HG02973 (cell line): ENCODE measurements at regions not wholly inside any gene's neighbourhood (a gene's known extent, or its start where the extent isn't known, plus 50 kb on each side); places are given as distances from the start of the nearest gene placed in this dataset.

Experiments used
- ATAC-seq: cut with Tn5 transposase; IDR thresholded peaks from one replicate; pipeline ENCODE4 v1.9.1; 2021; ENCODE audit warnings: moderate library complexity; ENCODE audit not compliant: unreplicated experiment

- ATAC-seq, result no peak
Measured at GRCh38 chr2:120933693-120934573, 198.3 kb downstream of the GLI2 start.

DNA sequence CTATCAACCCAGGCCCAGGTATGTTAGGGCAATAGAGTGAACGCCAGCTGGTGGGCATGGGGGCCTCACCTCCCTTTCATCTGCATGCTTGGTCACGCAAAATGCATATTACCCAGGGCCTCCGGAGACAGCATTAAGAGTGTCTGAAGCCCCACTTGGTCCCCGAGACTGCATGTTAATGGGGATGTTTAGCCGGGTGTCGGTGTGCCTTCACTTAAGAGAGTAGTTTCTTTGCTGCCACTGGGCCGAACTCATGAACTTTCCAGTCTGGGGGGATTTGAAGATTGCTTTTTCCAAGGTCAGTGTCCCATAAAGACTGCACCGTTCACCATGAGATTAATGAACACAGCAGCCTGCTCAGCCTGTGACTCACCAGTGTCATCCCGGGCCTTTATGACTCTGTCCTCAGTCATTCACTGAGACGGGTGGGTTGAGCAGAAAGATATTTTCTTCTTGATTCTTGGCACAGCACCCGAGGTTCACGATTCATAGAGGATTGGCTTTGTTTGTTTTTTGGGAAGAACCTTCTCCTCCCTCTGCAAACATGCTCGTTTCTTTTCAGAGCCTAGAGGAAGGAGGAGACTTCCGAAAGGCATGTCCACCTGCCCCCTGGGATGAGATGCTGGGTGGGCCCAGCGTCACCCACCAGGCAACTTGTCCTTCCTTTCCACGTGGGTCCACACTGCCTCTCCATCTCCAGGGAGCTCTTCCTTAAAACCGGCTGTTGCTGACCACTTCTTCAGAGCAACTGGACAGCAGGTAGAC lies 199.1 kb downstream of the GLI2 start:
- no peak for ATAC-seq

GRCh38 chr2:120935339-120936313 lies 200.0 kb downstream of the GLI2 start:
- ATAC-seq, result no peak

GRCh38 chr2:120936476-120937334 lies 201.0 kb downstream of the GLI2 start:
- ATAC-seq, result no peak

- ATAC-seq, result no peak
Measured at GRCh38 chr2:120937686-120938044, 202.0 kb downstream of the GLI2 start.

- ATAC-seq, result no peak
Measured at GRCh38 chr2:120938045-120938771, 202.5 kb downstream of the GLI2 start.

DNA sequence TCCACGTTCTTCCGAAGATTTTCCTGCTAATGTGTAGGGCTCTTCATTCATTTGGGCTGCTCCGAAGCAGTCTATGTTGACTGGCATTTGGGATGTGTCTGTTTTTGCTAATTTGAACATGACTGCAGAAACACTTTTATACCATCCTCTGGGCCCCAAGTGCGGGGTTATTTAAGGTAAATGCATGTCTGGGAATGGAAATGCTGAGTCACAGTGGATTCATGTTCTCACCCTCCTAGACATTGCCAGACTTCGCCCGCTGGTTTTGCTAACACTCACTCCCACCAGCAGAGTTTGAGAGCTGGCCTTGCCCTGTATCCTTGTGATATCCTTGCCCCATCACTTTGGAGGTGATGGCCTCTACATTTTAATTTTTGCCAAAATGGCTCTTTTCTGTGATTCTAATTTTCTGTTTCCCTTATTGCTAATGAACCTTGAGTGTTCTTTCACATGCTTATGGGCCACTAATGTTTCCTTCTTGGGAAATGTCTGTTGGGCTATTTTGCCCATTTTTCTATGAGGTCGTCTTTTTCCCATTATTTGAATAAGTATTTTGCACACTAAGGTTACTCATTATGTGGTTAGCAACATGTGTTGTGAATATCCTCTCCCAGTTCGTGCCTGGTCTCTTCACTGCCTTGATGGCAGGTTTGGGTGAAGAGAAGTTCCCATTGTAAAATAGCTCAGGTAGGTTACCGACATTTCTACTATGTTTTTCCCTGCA lies 204.1 kb downstream of the GLI2 start:
- ATAC-seq, result no peak

DNA sequence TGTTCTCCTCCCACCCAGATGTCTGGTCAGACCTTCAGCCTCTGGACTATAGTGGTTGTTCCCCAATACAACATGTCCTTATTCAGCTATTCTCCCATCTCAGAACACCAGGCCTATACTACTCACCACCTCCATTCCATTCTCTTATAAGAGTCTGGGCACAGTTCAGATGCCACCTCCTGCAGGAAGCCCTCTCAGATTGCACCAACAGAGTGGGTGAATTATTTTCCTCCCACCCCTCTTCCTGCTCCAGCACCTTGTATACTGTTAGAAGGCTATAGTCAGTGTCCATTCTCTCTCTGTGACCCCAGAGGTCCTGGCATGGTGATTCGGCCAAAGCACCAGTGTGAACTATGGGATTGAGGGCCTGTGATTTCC lies 204.6 kb downstream of the GLI2 start:
- no peak for ATAC-seq

DNA sequence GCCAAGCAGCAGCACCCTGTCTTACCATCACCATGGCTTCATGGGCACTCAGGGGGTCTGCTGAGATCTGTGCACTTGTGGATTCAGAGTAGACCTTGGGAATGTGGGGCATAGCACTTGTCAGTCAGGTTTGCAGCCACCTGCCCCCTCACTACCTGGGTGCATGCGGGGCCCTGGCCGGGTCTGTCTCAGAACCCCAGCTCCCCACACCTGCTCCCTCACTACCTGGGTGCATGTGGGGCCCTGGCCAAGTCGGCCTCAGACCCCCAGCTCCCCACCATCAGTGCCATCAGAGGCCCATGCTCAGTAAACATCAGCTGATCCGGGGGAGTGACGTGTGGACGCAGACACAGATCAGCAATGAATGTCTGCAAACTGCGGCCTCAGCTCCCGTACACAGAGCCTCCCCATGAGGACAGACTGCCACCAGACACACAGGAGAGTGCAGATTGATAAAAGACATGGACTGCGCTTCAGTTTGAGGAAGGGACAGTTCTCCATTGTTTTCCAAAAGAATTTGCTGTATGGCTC lies 205.1 kb downstream of the GLI2 start:
- no peak for ATAC-seq

- ATAC-seq, result no peak
Measured at GRCh38 chr2:120941571-120942120, 206.0 kb downstream of the GLI2 start.

GRCh38 chr2:120942658-120943057 lies 207.0 kb downstream of the GLI2 start:
- no peak for ATAC-seq

DNA sequence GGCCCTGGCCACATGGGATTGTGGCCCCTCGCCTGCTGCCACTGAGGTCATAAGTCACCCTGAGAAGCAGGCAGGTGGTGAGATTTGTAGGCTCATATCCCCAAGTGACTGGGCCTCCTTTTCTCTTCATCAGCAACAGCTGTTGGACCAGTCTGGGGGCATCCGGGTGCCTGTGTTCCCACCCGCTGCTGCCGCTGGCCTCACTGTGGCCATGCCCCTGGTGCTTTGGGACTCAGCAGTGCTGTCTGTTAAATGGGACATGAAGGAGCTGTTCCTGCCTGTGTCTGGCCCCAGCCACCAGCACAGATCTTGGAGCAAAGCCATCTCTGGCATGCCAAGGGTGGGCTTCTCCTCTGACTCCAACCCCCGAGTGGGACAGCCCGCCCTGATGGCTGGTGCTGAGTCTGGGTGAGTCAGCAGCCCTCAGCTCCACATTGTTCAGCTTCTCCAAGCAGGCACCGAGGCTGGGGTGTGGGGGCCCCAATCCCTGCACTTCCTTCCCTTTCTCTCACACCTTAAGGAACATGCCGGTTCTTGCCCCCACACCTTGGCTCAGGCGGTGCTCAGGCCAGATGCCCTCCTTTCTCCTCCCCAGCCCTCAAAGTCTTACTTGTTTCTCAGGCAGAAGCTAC lies 207.9 kb downstream of the GLI2 start:
- ATAC-seq, result no peak

DNA sequence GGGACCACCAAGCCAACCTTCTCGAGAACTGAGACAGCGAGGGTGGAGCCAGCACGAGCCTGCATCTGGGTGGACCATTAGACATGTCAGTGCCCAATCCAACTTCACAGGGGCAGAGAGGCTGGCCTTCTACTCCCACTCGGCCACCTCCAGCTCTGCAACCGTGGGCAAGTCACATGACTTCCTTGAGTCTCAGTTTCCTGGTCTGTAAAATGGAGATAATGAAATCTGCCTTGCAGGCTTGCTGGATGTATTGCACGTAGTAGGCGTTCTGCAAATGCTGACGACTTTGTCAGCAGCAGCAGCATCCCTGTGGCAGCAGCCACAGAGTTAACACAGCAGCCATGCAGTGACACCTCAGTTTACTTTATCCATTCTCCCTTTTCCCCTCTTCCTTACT lies 208.9 kb downstream of the GLI2 start:
- no peak for ATAC-seq

- ATAC-seq, result no peak
Measured at GRCh38 chr2:120945091-120945490, 209.4 kb downstream of the GLI2 start.

- ATAC-seq, result no peak
Measured at GRCh38 chr2:120945832-120946499, 210.3 kb downstream of the GLI2 start.

GRCh38 chr2:120947327-120947726 lies 211.7 kb downstream of the GLI2 start:
- no peak for ATAC-seq

DNA sequence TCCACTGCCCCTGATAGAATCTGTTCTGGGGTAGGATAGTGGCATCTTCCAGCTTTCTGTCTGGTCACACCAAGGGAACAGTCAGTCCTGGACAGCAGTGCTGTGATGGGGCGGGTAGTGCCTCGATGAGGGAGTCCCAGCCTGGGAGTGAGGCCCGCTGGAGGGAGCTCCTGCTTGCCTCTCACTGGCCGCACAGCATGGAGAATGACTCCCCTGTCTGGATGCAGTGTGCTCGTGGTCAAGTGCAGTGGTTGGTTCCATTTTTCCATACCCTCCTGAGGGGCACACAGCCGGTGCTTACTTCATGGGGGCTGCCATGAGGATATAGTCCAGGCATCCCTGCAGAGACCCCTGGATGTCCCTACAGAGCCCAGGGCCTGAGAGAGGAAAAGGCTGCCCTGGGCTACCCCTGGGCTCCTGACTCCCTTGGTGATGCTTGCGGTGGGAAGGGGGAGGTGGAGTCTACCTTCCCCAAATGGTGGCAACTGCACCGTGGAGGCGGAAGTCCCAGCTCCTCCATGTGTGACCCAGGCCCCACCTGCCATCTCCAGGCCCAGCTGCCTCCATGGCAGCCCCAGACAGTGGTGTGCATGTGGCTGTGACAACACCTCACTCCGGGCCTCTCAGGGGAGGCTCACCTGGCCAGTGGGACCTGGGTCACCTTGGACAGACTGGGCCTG lies 212.5 kb downstream of the GLI2 start:
- ATAC-seq, result no peak
